ENCODE measurements at regions not wholly inside any gene's neighbourhood (a gene's known extent, or its start where the extent isn't known, plus 50 kb on each side); places are given as distances from the start of the nearest gene placed in this dataset.

GRCh38 chr15:97791824-97792792 is 168.4 kb upstream of the ARRDC4 start:
- H3K9ac ChIP-seq (ENCODE audit: insufficient read depth, low read depth, low read length) = no peak overlapping the region
- no peaks in the 10 kb centered on the region for H3K36me3 ChIP-seq (replicated peaks in 1 of 2; ENCODE audit: control insufficient read depth in 1 of 2, insufficient read depth in 2 of 2, low read length in 2 of 2)
- ChIA-PET CTCF (ENCODE audit: low intra/inter-chr PET ratio, low total read pairs) (no interaction called here), POLR2A (no interaction called here)
- no peaks in the 10 kb centered on the region for H3K27me3 ChIP-seq (ENCODE audit: control insufficient read depth in 1 of 2, insufficient read depth in 2 of 2, low read length in 2 of 2)
- ATAC-seq = no peak
- no TSS peak for BruUV-seq (replicated peaks)
- H3K79me2 ChIP-seq (ENCODE audit: insufficient read depth, low read length) = no peaks in the 10 kb centered on the region
- no peak for DNase-seq (ENCODE audit: low spot score)
- no peak overlapping the region for H3K4me3 ChIP-seq (replicated peaks in 1 of 3; ENCODE audit: insufficient read depth in 1 of 3, low read depth in 2 of 3, low read length in 3 of 3)
- no peak for TF ChIP-seq AKAP8 (CRISPR knock-in tag; IDR thresholded peaks at IDR 0.05)
- TF ChIP-seq ZNF512B (CRISPR knock-in tag; IDR thresholded peaks at IDR 0.05; ENCODE audit: borderline replicate concordance) = no peak
- no peak for TF ChIP-seq KDM1A (CRISPR knock-in tag; IDR thresholded peaks at IDR 0.05)
- TF ChIP-seq DPF2 (CRISPR knock-in tag; IDR thresholded peaks at IDR 0.05; ENCODE audit: borderline replicate concordance, low read depth) = no peak
- no peak for TF ChIP-seq POGK (CRISPR knock-in tag; conservative IDR thresholded peaks at IDR 0.05)
- TF ChIP-seq ZBTB20 (CRISPR knock-in tag; IDR thresholded peaks at IDR 0.05; ENCODE audit: borderline replicate concordance, low read depth) = no peak
- no peak for TF ChIP-seq HDAC2 (CRISPR knock-in tag; IDR thresholded peaks at IDR 0.05)
- no peak for TF ChIP-seq SMAD1 (CRISPR knock-in tag; IDR thresholded peaks at IDR 0.05; ENCODE audit: borderline replicate concordance, low read depth)
- no peak for TF ChIP-seq ESRRA (CRISPR knock-in tag; IDR thresholded peaks at IDR 0.05; ENCODE audit: low read depth)
- TF ChIP-seq SAFB2 (CRISPR knock-in tag; IDR thresholded peaks at IDR 0.05; ENCODE audit: borderline replicate concordance, low read depth) = no peak
- TF ChIP-seq SIN3A (IDR thresholded peaks at IDR 0.05; ENCODE audit: borderline replicate concordance, low read depth, low read length) = no peak
- no peak for TF ChIP-seq SNAPC2 (CRISPR knock-in tag; IDR thresholded peaks at IDR 0.05)
- no peak for TF ChIP-seq ZNF768 (CRISPR knock-in tag; IDR thresholded peaks at IDR 0.05)
- no peak for TF ChIP-seq POLR2G (IDR thresholded peaks at IDR 0.05; ENCODE audit: low read depth, low read length)
- TF ChIP-seq DZIP1 (CRISPR knock-in tag; IDR thresholded peaks at IDR 0.05) = no peak
- no peak for TF ChIP-seq KDM5A (IDR thresholded peaks at IDR 0.05; ENCODE audit: borderline replicate concordance, low read length)
- TF ChIP-seq ZBTB7A (CRISPR knock-in tag; IDR thresholded peaks at IDR 0.05) = no peak
- in situ Hi-C loops (cut with HindIII; ENCODE audit: extremely low pct_ligation_motif_present, low pct_unique_long_range_greater_than_20kb) = no loop called here
- no peaks in the 10 kb centered on the region for H3K4me1 ChIP-seq (ENCODE audit: insufficient read depth, low read length)
- intact Hi-C loops (cut with micrococcal nuclease; ENCODE audit: unreplicated experiment) = no loop called here
- no peak overlapping the region for H3K27ac ChIP-seq (ENCODE audit: extremely low read length, insufficient read depth, low read length)
- no peak overlapping the region for H2AFZ ChIP-seq (ENCODE audit: low read length)
- no peak for FAIRE-seq
- no peak overlapping the region for H3K4me2 ChIP-seq (ENCODE audit: low read depth, low read length)
- H4K20me1 ChIP-seq (ENCODE audit: insufficient read depth, low read length) = no peaks in the 10 kb centered on the region
- WGBS (ENCODE audit: low lambda C conversion rate) = 30% methylated on average over 17 of the region's 17 CpGs
- no peaks in the 10 kb centered on the region for H3K9me3 ChIP-seq (ENCODE audit: low read length)

Data from HepG2 (cell line).